CD4-positive, CD25-positive, alpha-beta regulatory T cell (primary cell): ENCODE measurements at regions not wholly inside any gene's neighbourhood (a gene's known extent, or its start where the extent isn't known, plus 50 kb on each side); places are given as distances from the start of the nearest gene placed in this dataset.

Source experiments
- ATAC-seq, 2 donors: fragments of 150-1000 bp; cut with Tn5 transposase; one replicate each; pipeline ENCODE4 v1.10.0; 2021; ENCODE audit warnings: low read depth in 2 of 2, moderate number of reproducible peaks in 2 of 2, moderate library complexity in 1 of 2
- DNase-seq, 3 donors: peaks; one replicate each; pipeline versions ENCODE4 v3.0.0 to v3.0.0-alpha.2; 2012 to 2022; ENCODE audit warnings: mixed read lengths in 1 of 3
- H3K27ac ChIP-seq: one replicate; pipeline ENCODE4 v1.7.0; 2013; ENCODE audit warnings: mild to moderate bottlenecking, low read length; ENCODE audit not compliant: insufficient read depth, poor library complexity, severe bottlenecking
- H3K27me3 ChIP-seq: one replicate; pipeline ENCODE4 v1.7.0; 2013; ENCODE audit warnings: low read length; ENCODE audit not compliant: control insufficient read depth, insufficient read depth
- H3K36me3 ChIP-seq: one replicate; pipeline ENCODE4 v1.7.0; 2013; ENCODE audit warnings: mild to moderate bottlenecking, low read length, moderate library complexity; ENCODE audit not compliant: control insufficient read depth, insufficient read depth
- H3K4me1 ChIP-seq: 2 replicates; pipeline ENCODE4 v1.7.0; 2013; ENCODE audit warnings: mild to moderate bottlenecking, low read length; ENCODE audit not compliant: insufficient read depth, control insufficient read depth, poor library complexity, severe bottlenecking
- H3K4me3 ChIP-seq: one replicate; pipeline ENCODE4 v1.7.0; 2013; ENCODE audit warnings: low read depth, mild to moderate bottlenecking, low read length, moderate library complexity
- H3K9me3 ChIP-seq, 2 experiments: 1 replicate in 1 of 2; 2 replicates in 1 of 2; pipeline ENCODE4 v1.7.0; 2013; ENCODE audit warnings: low read length in 2 of 2, mild to moderate bottlenecking in 1 of 2, moderate library complexity in 1 of 2; ENCODE audit not compliant: control insufficient read depth in 2 of 2
- H3K27ac Mint-ChIP-seq, 3 donors: one replicate each; pipeline ENCODE4 v1.8.0; 2020 to 2022; ENCODE audit warnings: mild to moderate bottlenecking in 3 of 3, mixed read lengths in 3 of 3, moderate library complexity in 2 of 3
- H3K27me3 Mint-ChIP-seq: one replicate; pipeline ENCODE4 v1.8.0; 2022; ENCODE audit warnings: mild to moderate bottlenecking, mixed read lengths
- H3K36me3 Mint-ChIP-seq: one replicate; pipeline ENCODE4 v1.8.0; 2020; ENCODE audit warnings: mixed read lengths
- H3K4me1 Mint-ChIP-seq, 4 donors: one replicate each; pipeline ENCODE4 v1.8.0; 2020 to 2022; ENCODE audit warnings: mixed read lengths in 4 of 4, mild to moderate bottlenecking in 1 of 4
- H3K4me3 Mint-ChIP-seq, 4 donors: one replicate each; pipeline ENCODE4 v1.8.0; 2020 to 2022; ENCODE audit warnings: mild to moderate bottlenecking in 4 of 4, mixed read lengths in 4 of 4, moderate library complexity in 3 of 4
- H3K9me3 Mint-ChIP-seq, 7 donors: one replicate each; pipeline ENCODE4 v1.8.0; 2020 to 2022; ENCODE audit warnings: mixed read lengths in 7 of 7, mild to moderate bottlenecking in 3 of 7, moderate library complexity in 2 of 7

DNA sequence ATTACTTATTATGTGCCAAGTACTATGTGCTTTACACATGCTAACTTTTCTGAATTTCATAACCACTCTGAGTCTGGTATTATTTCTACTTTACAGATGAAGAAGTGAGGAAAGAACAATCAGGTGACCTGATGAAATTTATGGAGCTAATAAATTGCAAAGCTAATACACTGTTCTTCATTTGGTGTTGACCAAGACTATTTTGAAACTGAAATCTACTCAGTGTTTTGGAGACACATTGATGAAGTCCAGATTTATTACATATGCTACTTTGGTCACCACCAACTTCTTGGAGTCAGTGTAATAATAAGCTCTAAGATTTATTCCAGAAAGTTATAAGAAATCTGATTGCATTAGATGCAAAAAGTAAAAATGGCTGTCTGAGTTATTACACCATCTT, 637.9 kb downstream of the FAT4 start:
- H3K27ac Mint-ChIP-seq = no peak overlapping the region
- Histone ChIP-seq H3K36me3 (no peaks in the 10 kb centered on the region), H3K4me3 (no peak overlapping the region), H3K27ac (no peak overlapping the region), H3K27me3 (no peaks in the 10 kb centered on the region), H3K9me3 (no peaks in the 10 kb centered on the region), H3K4me1 (no peaks in the 10 kb centered on the region)
- H3K4me3 Mint-ChIP-seq = no peak overlapping the region
- no peaks in the 10 kb centered on the region for H3K4me1 Mint-ChIP-seq
- no peaks in the 10 kb centered on the region for H3K27me3 Mint-ChIP-seq
- H3K36me3 Mint-ChIP-seq = no peaks in the 10 kb centered on the region
- ATAC-seq (no peak), DNase-seq (no peak)
- peaks cover 0 to 9% (median 3%) of the 10 kb centered on the region in 7 donors for H3K9me3 Mint-ChIP-seq

DNA sequence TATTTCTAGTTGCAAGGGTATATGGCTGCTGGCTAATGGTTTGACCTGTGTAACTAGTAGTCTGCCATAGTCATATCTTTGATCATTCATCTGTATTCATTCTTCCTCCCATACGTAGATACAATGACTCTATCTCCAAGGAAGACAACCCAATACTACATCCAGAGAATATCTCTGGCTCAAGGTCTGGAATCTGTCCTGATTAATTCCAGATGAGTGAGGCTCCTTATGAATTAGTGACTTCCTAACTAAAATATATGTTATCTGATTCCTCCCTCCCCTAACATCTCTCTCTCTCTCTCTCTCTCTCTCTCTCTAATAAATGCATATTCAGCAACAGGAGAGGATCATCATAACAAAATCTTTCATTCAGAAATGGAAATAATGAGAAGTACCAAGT, 641.5 kb downstream of the FAT4 start:
- H3K9me3 Mint-ChIP-seq = peaks cover 0 to 12% (median 3%) of the 10 kb centered on the region in 7 donors
- no peak overlapping the region for H3K27ac Mint-ChIP-seq
- no peaks in the 10 kb centered on the region for H3K27me3 Mint-ChIP-seq

DNA sequence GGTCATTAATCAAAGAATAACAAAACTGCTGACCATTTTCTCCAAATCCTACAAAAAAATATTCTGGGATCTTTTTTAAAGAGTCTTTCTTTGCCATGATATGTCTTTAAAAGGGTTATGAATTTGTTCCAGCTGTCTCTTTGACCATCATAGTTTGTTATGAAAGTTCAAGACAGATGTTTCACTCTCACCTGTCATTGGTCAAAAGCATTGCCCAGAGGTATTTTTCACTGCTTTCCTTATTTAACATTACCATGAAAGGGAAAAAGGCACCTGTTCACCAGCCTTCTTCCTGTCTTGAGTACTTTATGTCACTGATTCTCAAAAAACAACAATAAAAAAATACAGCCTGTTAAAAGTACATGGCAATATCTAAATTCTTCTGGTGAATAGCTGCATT, 643.8 kb downstream of the FAT4 start:
- H3K27ac ChIP-seq = no peak overlapping the region
- no peaks in the 10 kb centered on the region for H3K9me3 ChIP-seq
- H3K36me3 Mint-ChIP-seq = no peaks in the 10 kb centered on the region
- ATAC-seq = no peak
- H3K27me3 Mint-ChIP-seq = no peaks in the 10 kb centered on the region
- no peak for DNase-seq
- peaks cover 0 to 18% (median 6%) of the 10 kb centered on the region in 7 donors for H3K9me3 Mint-ChIP-seq
- no peaks in the 10 kb centered on the region for H3K4me1 Mint-ChIP-seq
- H3K4me3 Mint-ChIP-seq = no peak overlapping the region
- H3K4me3 ChIP-seq = no peak overlapping the region
- no peaks in the 10 kb centered on the region for H3K4me1 ChIP-seq
- no peak overlapping the region for H3K27ac Mint-ChIP-seq
- no peaks in the 10 kb centered on the region for H3K36me3 ChIP-seq
- no peaks in the 10 kb centered on the region for H3K27me3 ChIP-seq

More for the DNA sequence above, 641.5 kb downstream of the FAT4 start:
- Mint-ChIP-seq H3K4me1 (no peaks in the 10 kb centered on the region), H3K4me3 (no peak overlapping the region), H3K36me3 (no peaks in the 10 kb centered on the region)
- no peaks in the 10 kb centered on the region for H3K36me3 ChIP-seq
- DNase-seq (no peak), ATAC-seq (no peak)
- H3K4me3 ChIP-seq = no peak overlapping the region
- no peaks in the 10 kb centered on the region for H3K27me3 ChIP-seq
- H3K4me1 ChIP-seq = no peaks in the 10 kb centered on the region
- no peak overlapping the region for H3K27ac ChIP-seq
- no peaks in the 10 kb centered on the region for H3K9me3 ChIP-seq

DNA sequence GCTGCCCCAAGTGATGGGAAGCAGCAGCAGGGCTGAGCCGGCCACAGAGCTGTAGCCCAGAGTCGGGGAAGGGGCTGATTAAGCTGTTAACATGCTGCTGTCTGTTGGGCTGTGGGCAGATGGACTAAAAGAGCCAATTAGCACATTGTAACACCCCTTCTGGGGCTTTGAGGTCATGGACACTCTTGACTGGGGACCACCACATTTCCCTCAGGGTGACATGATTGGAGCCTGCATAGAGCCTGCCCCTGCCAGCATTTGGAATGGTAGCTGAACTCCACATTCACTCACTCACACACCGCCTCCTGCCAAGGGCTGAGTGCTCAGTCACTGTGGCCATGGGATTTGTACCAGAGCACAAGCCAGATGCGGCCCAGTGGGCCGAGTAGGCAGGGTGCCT, 646.9 kb downstream of the FAT4 start:
- Histone ChIP-seq H3K9me3 (no peaks in the 10 kb centered on the region), H3K4me1 (no peaks in the 10 kb centered on the region), H3K27ac (no peak overlapping the region), H3K4me3 (no peak overlapping the region), H3K36me3 (no peaks in the 10 kb centered on the region), H3K27me3 (no peaks in the 10 kb centered on the region)
- Mint-ChIP-seq H3K4me1 (no peaks in the 10 kb centered on the region), H3K4me3 (no peak overlapping the region), H3K36me3 (no peaks in the 10 kb centered on the region), H3K9me3 (peaks cover 0 to 15% (median 3%) of the 10 kb centered on the region in 7 donors), H3K27me3 (no peaks in the 10 kb centered on the region), H3K27ac (no peak overlapping the region)
- ATAC-seq (no peak), DNase-seq (no peak)

DNA sequence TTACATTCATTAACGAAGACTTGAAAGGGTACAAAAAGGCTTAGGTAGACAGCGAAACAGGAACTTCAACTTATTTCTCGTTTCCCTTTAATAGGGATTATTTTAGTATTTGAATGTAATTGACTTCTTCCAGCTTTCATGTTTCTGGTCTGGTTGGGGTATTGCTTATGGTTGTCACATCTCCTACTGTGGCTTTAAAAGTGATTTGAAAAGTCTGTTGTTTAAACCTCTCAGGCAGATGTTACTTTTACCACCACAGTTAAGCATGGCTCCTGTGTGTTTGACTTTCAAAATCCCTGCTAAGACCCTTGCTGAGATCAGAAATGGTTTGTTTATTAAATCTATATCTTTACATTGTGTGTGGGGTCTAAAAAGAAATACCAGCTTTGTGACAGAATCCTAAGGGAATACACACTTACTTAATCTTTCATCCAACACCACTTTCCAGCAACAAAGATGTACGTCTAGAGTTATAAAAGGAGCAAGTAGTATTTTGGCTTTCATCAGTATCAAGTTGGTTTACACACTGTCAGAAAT, 661.2 kb downstream of the FAT4 start:
- H3K9me3 ChIP-seq = peaks cover 0 to 7% of the 10 kb centered on the region in 2 experiments
- no peaks in the 10 kb centered on the region for H3K36me3 ChIP-seq
- H3K4me1 ChIP-seq = no peaks in the 10 kb centered on the region
- H3K9me3 Mint-ChIP-seq = peaks cover 0 to 34% (median 5%) of the 10 kb centered on the region in 7 donors
- H3K27ac ChIP-seq = no peak overlapping the region
- H3K36me3 Mint-ChIP-seq = no peaks in the 10 kb centered on the region
- no peak overlapping the region for H3K4me3 Mint-ChIP-seq
- H3K27me3 Mint-ChIP-seq = no peaks in the 10 kb centered on the region
- ATAC-seq (no peak), DNase-seq (no peak)
- no peaks in the 10 kb centered on the region for H3K4me1 Mint-ChIP-seq
- no peak overlapping the region for H3K4me3 ChIP-seq
- no peaks in the 10 kb centered on the region for H3K27me3 ChIP-seq
- H3K27ac Mint-ChIP-seq = no peak overlapping the region

DNA sequence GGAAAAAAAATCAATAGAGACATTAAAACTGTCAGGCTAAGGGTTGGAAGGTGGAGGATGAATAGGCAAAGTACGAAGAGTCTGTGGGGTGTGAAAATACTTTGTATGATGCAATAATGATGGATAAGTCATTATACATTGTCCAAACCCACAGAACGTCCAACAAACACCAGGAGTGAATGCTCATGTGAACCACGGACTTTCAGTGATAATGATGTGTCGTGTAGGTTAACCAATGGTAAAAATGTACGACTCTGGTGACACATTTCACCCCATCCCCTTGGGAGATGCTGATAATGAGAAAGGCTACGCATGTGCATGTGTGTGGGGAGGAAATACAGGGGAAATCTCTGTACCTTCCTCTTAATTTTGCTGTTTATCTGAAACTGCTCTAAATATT, 665.2 kb downstream of the FAT4 start:
- Histone ChIP-seq H3K27ac (no peak overlapping the region), H3K4me1 (no peaks in the 10 kb centered on the region), H3K27me3 (no peaks in the 10 kb centered on the region), H3K4me3 (no peak overlapping the region), H3K9me3 (peaks cover 0 to 4% of the 10 kb centered on the region in 2 experiments), H3K36me3 (no peaks in the 10 kb centered on the region)
- Mint-ChIP-seq H3K9me3 (peaks cover 0 to 12% (median 1%) of the 10 kb centered on the region in 7 donors), H3K4me3 (no peak overlapping the region), H3K27ac (no peak overlapping the region), H3K27me3 (no peaks in the 10 kb centered on the region), H3K36me3 (no peaks in the 10 kb centered on the region), H3K4me1 (no peaks in the 10 kb centered on the region)
- ATAC-seq (no peak), DNase-seq (no peak)

DNA sequence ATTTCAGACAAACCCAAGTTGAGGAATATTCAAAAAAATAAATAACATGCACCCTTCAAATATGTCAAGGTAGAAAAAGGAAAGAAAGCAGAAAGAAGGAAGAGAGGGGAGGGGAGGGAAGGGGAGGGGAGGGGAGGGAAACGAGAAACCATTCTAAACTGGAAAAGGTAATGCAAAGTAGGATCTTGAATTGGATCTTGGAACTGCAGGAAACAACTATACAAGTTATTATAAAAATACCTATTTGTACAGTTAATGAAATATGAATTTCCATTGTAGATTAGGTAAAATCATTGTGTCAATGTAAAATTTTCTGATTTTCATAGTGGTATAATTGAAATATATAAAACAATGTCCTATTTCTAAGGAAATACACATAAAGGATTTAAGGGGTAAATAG, 668.4 kb downstream of the FAT4 start:
- Mint-ChIP-seq H3K36me3 (no peaks in the 10 kb centered on the region), H3K9me3 (peaks cover 0 to 9% (median 3%) of the 10 kb centered on the region in 7 donors), H3K4me3 (no peak overlapping the region), H3K27ac (no peak overlapping the region), H3K27me3 (no peaks in the 10 kb centered on the region), H3K4me1 (no peaks in the 10 kb centered on the region)
- Histone ChIP-seq H3K4me3 (no peak overlapping the region), H3K27ac (no peak overlapping the region), H3K9me3 (no peaks in the 10 kb centered on the region), H3K36me3 (no peaks in the 10 kb centered on the region), H3K4me1 (no peaks in the 10 kb centered on the region), H3K27me3 (no peaks in the 10 kb centered on the region)
- DNase-seq (no peak), ATAC-seq (no peak)

DNA sequence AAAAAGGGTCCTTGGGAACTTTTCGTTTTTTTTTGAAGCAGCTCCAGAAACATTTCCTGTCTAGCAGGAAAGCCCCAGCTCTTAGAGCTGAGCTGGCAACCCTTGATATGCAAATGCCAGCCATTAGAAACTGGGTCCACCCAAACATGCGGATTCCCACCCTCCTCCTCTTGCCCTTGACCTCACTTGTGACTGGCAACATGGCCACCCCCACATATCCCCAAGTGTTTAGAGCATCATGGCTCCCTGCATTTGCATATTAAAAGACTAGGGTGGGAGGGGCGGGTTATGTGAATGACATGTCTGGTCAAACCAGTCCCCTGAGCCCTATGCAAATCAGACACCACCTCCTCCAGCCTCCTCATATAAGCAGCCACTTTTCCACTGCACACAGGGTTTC, 671.1 kb downstream of the FAT4 start:
- H3K9me3 ChIP-seq = no peaks in the 10 kb centered on the region
- no peak overlapping the region for H3K4me3 Mint-ChIP-seq
- DNase-seq = no peak
- no peaks in the 10 kb centered on the region for H3K27me3 Mint-ChIP-seq
- no peaks in the 10 kb centered on the region for H3K36me3 ChIP-seq
- H3K36me3 Mint-ChIP-seq = no peaks in the 10 kb centered on the region
- ATAC-seq = no peak
- peaks cover 0 to 11% (median 6%) of the 10 kb centered on the region in 7 donors for H3K9me3 Mint-ChIP-seq
- no peak overlapping the region for H3K27ac Mint-ChIP-seq
- no peaks in the 10 kb centered on the region for H3K4me1 Mint-ChIP-seq
- no peak overlapping the region for H3K4me3 ChIP-seq
- no peak overlapping the region for H3K27ac ChIP-seq
- no peaks in the 10 kb centered on the region for H3K4me1 ChIP-seq
- H3K27me3 ChIP-seq = no peaks in the 10 kb centered on the region
